ENCODE measurements at regions not wholly inside any gene's neighbourhood (a gene's known extent, or its start where the extent isn't known, plus 50 kb on each side); places are given as distances from the start of the nearest gene placed in this dataset.

DNA sequence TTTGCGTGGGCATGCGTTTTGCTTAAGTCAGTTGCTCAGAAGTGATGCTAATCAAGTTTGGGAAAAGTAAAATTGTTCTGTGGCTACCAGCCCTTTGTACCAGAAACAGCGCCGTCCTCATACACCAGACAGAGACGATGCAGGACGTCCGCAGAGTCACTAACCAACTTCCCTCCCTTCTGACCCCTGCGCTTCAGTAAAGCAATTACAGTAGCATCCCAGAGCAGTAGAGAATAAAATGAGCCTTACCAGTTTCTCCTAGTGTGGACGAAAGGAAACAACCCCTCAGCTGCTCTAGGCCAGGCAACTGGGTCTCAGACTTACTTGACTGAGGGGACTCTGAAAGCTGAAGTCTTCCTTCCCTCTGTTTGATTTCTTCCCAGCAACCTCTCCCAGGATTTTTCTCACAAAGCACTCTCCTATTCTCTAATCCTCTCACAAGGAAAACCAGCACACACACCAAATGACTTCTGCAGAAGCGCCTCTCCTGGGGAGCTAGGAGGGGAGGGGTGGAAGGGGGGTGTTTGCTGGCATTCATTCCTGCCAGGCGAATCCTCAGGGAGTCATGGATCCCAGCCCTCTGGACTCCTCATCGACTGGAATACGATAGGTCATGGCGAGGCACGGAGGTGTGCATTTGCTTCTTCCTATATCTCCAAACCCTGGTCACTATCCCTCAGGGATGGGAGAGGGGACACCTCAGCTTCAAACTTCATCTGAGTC is 56.0 kb upstream of the MID1 start:
- H3K9ac ChIP-seq (ENCODE audit: low read depth in 1 of 2, low read length in 2 of 2) = no peak overlapping the region
- peaks cover 0 to 9% (median 0%) of the 10 kb centered on the region in 4 donors for H3K4me1 ChIP-seq (ENCODE audit: control insufficient read depth in 4 of 4, insufficient read depth in 4 of 4, low read length in 3 of 4)
- TF ChIP-seq JUND (IDR thresholded peaks at IDR 0.05) = no peak
- TF ChIP-seq, protein P1, sequence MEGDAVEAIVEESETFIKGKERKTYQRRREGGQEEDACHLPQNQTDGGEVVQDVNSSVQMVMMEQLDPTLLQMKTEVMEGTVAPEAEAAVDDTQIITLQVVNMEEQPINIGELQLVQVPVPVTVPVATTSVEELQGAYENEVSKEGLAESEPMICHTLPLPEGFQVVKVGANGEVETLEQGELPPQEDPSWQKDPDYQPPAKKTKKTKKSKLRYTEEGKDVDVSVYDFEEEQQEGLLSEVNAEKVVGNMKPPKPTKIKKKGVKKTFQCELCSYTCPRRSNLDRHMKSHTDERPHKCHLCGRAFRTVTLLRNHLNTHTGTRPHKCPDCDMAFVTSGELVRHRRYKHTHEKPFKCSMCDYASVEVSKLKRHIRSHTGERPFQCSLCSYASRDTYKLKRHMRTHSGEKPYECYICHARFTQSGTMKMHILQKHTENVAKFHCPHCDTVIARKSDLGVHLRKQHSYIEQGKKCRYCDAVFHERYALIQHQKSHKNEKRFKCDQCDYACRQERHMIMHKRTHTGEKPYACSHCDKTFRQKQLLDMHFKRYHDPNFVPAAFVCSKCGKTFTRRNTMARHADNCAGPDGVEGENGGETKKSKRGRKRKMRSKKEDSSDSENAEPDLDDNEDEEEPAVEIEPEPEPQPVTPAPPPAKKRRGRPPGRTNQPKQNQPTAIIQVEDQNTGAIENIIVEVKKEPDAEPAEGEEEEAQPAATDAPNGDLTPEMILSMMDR (IDR thresholded peaks at IDR 0.05; ENCODE audit: low read depth, low read length, missing input control) = no peak
- TF ChIP-seq, protein P2, sequence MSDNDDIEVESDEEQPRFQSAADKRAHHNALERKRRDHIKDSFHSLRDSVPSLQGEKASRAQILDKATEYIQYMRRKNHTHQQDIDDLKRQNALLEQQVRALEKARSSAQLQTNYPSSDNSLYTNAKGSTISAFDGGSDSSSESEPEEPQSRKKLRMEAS (IDR thresholded peaks at IDR 0.05) = no peak
- TF ChIP-seq RXRA (IDR thresholded peaks at IDR 0.05) = no peak
- no peak for TF ChIP-seq GABPA (IDR thresholded peaks at IDR 0.05 in 1 of 2, conservative IDR thresholded peaks at IDR 0.05 in 1 of 2)
- no peak for TF ChIP-seq NR2F2 (IDR thresholded peaks at IDR 0.05)
- no peak for TF ChIP-seq EGR1 (IDR thresholded peaks at IDR 0.05; ENCODE audit: low read depth in 2 of 2)
- TF ChIP-seq HNF4A (conservative IDR thresholded peaks at IDR 0.05) = no peak
- H3K27me3 ChIP-seq (ENCODE audit: control insufficient read depth in 4 of 4, insufficient read depth in 4 of 4, low read length in 3 of 4) = peaks cover 0 to 4% (median 0%) of the 10 kb centered on the region in 4 donors
- 61% methylated on average over 15 of the region's 15 CpGs for WGBS
- no peak overlapping the region for H3K4me3 ChIP-seq (ENCODE audit: low read depth in 1 of 3, low read length in 3 of 3)
- H3K27ac ChIP-seq (ENCODE audit: low read depth in 1 of 2, low read length in 2 of 2) = no peak overlapping the region
- no peaks in the 10 kb centered on the region for H3K9me3 ChIP-seq (ENCODE audit: control insufficient read depth in 4 of 4, low read length in 3 of 4)
- no peaks in the 10 kb centered on the region for H3K36me3 ChIP-seq (ENCODE audit: control insufficient read depth in 4 of 4, insufficient read depth in 3 of 4, low read depth in 1 of 4, low read length in 3 of 4)
- no peak for DNase-seq (ENCODE audit: low spot score)

DNA sequence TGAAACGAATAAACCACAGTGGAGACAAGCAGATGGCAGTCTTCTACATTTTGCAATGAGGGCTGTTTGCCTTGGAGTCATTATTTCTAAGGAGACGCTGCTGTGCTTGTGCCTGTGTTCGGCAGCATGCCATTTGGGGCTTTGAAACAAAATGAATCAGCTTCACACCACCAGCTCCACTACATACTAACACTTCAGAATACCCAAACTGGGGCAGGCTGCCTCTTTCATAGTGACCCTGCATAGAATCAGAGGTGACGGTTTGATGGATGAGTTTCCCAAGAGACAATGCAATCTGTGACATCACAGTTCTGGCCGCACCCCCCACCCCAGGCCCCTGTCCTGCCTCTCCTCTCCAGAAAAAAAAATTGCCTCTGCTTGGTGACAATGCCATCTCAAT is 57.1 kb upstream of the MID1 start:
- no peak overlapping the region for H3K9ac ChIP-seq (ENCODE audit: low read depth in 1 of 2, low read length in 2 of 2)
- H3K36me3 ChIP-seq (ENCODE audit: control insufficient read depth in 4 of 4, insufficient read depth in 3 of 4, low read depth in 1 of 4, low read length in 3 of 4) = no peaks in the 10 kb centered on the region
- H3K4me3 ChIP-seq (ENCODE audit: low read depth in 1 of 3, low read length in 3 of 3) = no peak overlapping the region
- no peak for DNase-seq (ENCODE audit: low spot score)
- no peaks in the 10 kb centered on the region for H3K9me3 ChIP-seq (ENCODE audit: control insufficient read depth in 4 of 4, low read length in 3 of 4)
- peaks cover 0 to 9% (median 0%) of the 10 kb centered on the region in 4 donors for H3K4me1 ChIP-seq (ENCODE audit: control insufficient read depth in 4 of 4, insufficient read depth in 4 of 4, low read length in 3 of 4)
- H3K27ac ChIP-seq (ENCODE audit: low read depth in 1 of 2, low read length in 2 of 2) = no peak overlapping the region
- 75% methylated on average over 5 of the region's 5 CpGs for WGBS
- TF ChIP-seq RAD21 (IDR thresholded peaks at IDR 0.05) (no peak), FOXA1 (IDR thresholded peaks at IDR 0.05) (no peak), YY1 (IDR thresholded peaks at IDR 0.05) (no peak), NR2F2 (IDR thresholded peaks at IDR 0.05) (no peak), HNF4G (IDR thresholded peaks at IDR 0.05) (no peak), FOXA2 (IDR thresholded peaks at IDR 0.05) (no peak), GABPA (IDR thresholded peaks at IDR 0.05 in 1 of 2, conservative IDR thresholded peaks at IDR 0.05 in 1 of 2) (no peak), EGR1 (IDR thresholded peaks at IDR 0.05; ENCODE audit: low read depth in 2 of 2) (no peak)
- TF ChIP-seq, protein P3, sequence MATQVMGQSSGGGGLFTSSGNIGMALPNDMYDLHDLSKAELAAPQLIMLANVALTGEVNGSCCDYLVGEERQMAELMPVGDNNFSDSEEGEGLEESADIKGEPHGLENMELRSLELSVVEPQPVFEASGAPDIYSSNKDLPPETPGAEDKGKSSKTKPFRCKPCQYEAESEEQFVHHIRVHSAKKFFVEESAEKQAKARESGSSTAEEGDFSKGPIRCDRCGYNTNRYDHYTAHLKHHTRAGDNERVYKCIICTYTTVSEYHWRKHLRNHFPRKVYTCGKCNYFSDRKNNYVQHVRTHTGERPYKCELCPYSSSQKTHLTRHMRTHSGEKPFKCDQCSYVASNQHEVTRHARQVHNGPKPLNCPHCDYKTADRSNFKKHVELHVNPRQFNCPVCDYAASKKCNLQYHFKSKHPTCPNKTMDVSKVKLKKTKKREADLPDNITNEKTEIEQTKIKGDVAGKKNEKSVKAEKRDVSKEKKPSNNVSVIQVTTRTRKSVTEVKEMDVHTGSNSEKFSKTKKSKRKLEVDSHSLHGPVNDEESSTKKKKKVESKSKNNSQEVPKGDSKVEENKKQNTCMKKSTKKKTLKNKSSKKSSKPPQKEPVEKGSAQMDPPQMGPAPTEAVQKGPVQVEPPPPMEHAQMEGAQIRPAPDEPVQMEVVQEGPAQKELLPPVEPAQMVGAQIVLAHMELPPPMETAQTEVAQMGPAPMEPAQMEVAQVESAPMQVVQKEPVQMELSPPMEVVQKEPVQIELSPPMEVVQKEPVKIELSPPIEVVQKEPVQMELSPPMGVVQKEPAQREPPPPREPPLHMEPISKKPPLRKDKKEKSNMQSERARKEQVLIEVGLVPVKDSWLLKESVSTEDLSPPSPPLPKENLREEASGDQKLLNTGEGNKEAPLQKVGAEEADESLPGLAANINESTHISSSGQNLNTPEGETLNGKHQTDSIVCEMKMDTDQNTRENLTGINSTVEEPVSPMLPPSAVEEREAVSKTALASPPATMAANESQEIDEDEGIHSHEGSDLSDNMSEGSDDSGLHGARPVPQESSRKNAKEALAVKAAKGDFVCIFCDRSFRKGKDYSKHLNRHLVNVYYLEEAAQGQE (IDR thresholded peaks at IDR 0.05) = no peak
- TF ChIP-seq, protein P4, sequence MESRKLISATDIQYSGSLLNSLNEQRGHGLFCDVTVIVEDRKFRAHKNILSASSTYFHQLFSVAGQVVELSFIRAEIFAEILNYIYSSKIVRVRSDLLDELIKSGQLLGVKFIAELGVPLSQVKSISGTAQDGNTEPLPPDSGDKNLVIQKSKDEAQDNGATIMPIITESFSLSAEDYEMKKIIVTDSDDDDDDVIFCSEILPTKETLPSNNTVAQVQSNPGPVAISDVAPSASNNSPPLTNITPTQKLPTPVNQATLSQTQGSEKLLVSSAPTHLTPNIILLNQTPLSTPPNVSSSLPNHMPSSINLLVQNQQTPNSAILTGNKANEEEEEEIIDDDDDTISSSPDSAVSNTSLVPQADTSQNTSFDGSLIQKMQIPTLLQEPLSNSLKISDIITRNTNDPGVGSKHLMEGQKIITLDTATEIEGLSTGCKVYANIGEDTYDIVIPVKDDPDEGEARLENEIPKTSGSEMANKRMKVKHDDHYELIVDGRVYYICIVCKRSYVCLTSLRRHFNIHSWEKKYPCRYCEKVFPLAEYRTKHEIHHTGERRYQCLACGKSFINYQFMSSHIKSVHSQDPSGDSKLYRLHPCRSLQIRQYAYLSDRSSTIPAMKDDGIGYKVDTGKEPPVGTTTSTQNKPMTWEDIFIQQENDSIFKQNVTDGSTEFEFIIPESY (IDR thresholded peaks at IDR 0.05) = no peak
- TF ChIP-seq, protein P2 (IDR thresholded peaks at IDR 0.05) = no peak
- H3K27me3 ChIP-seq (ENCODE audit: control insufficient read depth in 4 of 4, insufficient read depth in 4 of 4, low read length in 3 of 4) = peaks cover 0 to 2% (median 0%) of the 10 kb centered on the region in 4 donors
